ENCODE measurements at regions not wholly inside any gene's neighbourhood (a gene's known extent, or its start where the extent isn't known, plus 50 kb on each side); places are given as distances from the start of the nearest gene placed in this dataset.

DNA sequence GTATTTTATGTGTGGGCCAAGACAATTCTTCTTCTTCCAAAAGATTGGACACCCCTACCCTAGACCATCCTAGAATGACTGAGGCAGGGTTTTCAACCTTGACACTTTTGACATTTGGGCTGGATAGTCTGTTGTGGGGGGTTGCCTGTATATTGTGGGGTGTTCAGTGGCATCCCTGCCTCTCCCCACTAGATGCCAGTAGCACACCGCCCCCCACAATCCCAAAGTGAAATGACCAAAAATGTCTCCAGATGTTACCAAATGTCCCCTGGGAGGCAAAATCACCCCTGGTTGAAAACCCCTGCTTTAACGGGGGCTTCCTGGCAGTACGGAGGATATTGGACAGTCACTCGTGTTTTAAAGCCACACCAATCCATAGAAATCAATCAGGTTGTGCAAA, 219.6 kb downstream of the PHETA1 start:
- TF ChIP-seq YY1 (IDR thresholded peaks at IDR 0.05; ENCODE audit: low read depth) (no peak), RAD21 (IDR thresholded peaks at IDR 0.05; ENCODE audit: low read depth) (peak; percentile 31; the same call in 1 of the 2 replicates)

DNA sequence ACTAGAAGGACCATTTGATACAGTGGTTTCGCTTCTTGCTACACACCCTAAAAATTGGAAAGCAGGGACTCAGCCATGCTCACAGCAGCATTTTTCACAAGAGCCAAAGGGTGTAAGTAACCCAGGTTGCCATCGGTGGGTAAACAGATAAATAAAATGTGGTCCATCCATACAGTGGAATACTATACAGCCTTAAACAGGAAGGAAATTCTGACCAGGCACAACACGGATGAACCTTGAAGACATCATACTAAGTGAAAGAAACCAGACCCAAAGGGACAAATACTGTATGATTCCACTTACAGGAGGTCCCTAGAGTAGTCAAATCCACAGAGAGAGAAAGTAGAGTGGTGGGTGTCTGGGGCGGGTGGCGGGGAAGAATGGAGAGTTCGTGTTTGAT, 220.9 kb downstream of the PHETA1 start:
- TF ChIP-seq EGR1 (IDR thresholded peaks at IDR 0.05) = no peak
- TF ChIP-seq CREB1 (IDR thresholded peaks at IDR 0.05; ENCODE audit: low read depth) = no peak
- TF ChIP-seq, protein P1, sequence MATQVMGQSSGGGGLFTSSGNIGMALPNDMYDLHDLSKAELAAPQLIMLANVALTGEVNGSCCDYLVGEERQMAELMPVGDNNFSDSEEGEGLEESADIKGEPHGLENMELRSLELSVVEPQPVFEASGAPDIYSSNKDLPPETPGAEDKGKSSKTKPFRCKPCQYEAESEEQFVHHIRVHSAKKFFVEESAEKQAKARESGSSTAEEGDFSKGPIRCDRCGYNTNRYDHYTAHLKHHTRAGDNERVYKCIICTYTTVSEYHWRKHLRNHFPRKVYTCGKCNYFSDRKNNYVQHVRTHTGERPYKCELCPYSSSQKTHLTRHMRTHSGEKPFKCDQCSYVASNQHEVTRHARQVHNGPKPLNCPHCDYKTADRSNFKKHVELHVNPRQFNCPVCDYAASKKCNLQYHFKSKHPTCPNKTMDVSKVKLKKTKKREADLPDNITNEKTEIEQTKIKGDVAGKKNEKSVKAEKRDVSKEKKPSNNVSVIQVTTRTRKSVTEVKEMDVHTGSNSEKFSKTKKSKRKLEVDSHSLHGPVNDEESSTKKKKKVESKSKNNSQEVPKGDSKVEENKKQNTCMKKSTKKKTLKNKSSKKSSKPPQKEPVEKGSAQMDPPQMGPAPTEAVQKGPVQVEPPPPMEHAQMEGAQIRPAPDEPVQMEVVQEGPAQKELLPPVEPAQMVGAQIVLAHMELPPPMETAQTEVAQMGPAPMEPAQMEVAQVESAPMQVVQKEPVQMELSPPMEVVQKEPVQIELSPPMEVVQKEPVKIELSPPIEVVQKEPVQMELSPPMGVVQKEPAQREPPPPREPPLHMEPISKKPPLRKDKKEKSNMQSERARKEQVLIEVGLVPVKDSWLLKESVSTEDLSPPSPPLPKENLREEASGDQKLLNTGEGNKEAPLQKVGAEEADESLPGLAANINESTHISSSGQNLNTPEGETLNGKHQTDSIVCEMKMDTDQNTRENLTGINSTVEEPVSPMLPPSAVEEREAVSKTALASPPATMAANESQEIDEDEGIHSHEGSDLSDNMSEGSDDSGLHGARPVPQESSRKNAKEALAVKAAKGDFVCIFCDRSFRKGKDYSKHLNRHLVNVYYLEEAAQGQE (IDR thresholded peaks at IDR 0.05; ENCODE audit: low read depth) = no peak
- no peak for TF ChIP-seq ZBTB7A (IDR thresholded peaks at IDR 0.05; ENCODE audit: low read depth)
- no peak for TF ChIP-seq TEAD4 (IDR thresholded peaks at IDR 0.05)
- TF ChIP-seq NFIC (IDR thresholded peaks at IDR 0.05) = no peak
- TF ChIP-seq FOXM1 (IDR thresholded peaks at IDR 0.05; ENCODE audit: borderline replicate concordance, low read depth) = no peak
- TF ChIP-seq, protein P2, sequence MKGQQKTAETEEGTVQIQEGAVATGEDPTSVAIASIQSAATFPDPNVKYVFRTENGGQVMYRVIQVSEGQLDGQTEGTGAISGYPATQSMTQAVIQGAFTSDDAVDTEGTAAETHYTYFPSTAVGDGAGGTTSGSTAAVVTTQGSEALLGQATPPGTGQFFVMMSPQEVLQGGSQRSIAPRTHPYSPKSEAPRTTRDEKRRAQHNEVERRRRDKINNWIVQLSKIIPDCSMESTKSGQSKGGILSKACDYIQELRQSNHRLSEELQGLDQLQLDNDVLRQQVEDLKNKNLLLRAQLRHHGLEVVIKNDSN (IDR thresholded peaks at IDR 0.05) = no peak
- no peak for TF ChIP-seq CEBPB (IDR thresholded peaks at IDR 0.05)
- TF ChIP-seq TCF12 (IDR thresholded peaks at IDR 0.05; ENCODE audit: low read depth) = no peak
- TF ChIP-seq YY1 (IDR thresholded peaks at IDR 0.05; ENCODE audit: low read depth) = no peak
- no peak for TF ChIP-seq EP300 (IDR thresholded peaks at IDR 0.05; ENCODE audit: borderline replicate concordance)
- TF ChIP-seq TAF1 (IDR thresholded peaks at IDR 0.05; ENCODE audit: low read depth) = no peak
- TF ChIP-seq RAD21 (IDR thresholded peaks at IDR 0.05; ENCODE audit: low read depth) = no peak
- TF ChIP-seq, protein P3, sequence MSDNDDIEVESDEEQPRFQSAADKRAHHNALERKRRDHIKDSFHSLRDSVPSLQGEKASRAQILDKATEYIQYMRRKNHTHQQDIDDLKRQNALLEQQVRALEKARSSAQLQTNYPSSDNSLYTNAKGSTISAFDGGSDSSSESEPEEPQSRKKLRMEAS (IDR thresholded peaks at IDR 0.05) = no peak

DNA sequence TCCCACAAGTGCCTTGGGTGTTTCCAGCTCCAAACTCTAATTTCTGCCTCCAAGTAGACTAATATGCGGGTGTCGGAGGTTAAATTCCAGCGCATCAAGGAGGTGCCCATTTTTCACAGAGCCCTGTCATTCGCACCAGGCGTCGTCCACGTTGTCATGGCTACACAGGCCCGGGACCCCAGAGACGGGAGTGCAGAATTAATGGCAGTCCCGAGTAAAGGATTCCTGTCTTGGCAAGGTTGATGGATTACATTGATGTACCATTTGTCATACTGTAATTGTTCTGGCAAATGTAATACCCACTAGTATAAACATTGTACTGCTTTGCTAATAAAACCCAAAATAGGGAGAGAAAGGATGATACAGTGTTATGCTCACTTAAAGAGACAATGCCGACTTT, 222.9 kb upstream of the MYL2 start:
- TF ChIP-seq EP300 (IDR thresholded peaks at IDR 0.05; ENCODE audit: borderline replicate concordance) (no peak), CREB1 (IDR thresholded peaks at IDR 0.05; ENCODE audit: low read depth) (no peak), EGR1 (IDR thresholded peaks at IDR 0.05) (no peak), YY1 (IDR thresholded peaks at IDR 0.05; ENCODE audit: low read depth) (no peak), TEAD4 (IDR thresholded peaks at IDR 0.05) (no peak), RAD21 (IDR thresholded peaks at IDR 0.05; ENCODE audit: low read depth) (no peak), CEBPB (IDR thresholded peaks at IDR 0.05) (no peak), TCF12 (IDR thresholded peaks at IDR 0.05; ENCODE audit: low read depth) (no peak), FOXM1 (IDR thresholded peaks at IDR 0.05; ENCODE audit: borderline replicate concordance, low read depth) (no peak), TAF1 (IDR thresholded peaks at IDR 0.05; ENCODE audit: low read depth) (no peak), ZBTB7A (IDR thresholded peaks at IDR 0.05; ENCODE audit: low read depth) (no peak), NFIC (IDR thresholded peaks at IDR 0.05) (no peak)
- TF ChIP-seq, protein P2 (IDR thresholded peaks at IDR 0.05) = no peak
- TF ChIP-seq, protein P3 (IDR thresholded peaks at IDR 0.05) = no peak
- TF ChIP-seq, protein P1 (IDR thresholded peaks at IDR 0.05; ENCODE audit: low read depth) = no peak

DNA sequence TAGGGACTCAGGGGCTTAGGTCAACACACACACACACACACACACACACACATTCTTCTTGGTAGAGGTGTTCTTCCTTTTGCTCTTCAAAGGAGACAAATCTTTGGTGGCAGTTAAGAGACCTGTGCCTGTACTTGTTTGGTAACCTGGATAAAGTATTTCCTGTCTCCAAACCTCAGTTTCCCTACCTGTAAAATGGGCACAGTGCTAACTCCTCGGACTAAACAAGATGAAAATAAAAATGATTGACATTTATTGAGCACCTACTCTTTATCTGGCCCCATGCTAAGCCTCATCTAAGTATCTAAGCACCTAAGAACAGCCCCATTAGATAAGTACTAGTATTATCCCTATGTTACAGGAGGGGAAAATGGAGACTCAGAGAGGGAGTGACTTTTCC, 220.8 kb upstream of the MYL2 start:
- no peak for TF ChIP-seq TCF12 (IDR thresholded peaks at IDR 0.05; ENCODE audit: low read depth)
- TF ChIP-seq CREB1 (IDR thresholded peaks at IDR 0.05; ENCODE audit: low read depth) = no peak
- no peak for TF ChIP-seq ZBTB7A (IDR thresholded peaks at IDR 0.05; ENCODE audit: low read depth)
- no peak for TF ChIP-seq EP300 (IDR thresholded peaks at IDR 0.05; ENCODE audit: borderline replicate concordance)
- TF ChIP-seq EGR1 (IDR thresholded peaks at IDR 0.05) = no peak
- no peak for TF ChIP-seq RAD21 (IDR thresholded peaks at IDR 0.05; ENCODE audit: low read depth)
- TF ChIP-seq, protein P1 (IDR thresholded peaks at IDR 0.05; ENCODE audit: low read depth) = no peak
- no peak for TF ChIP-seq NFIC (IDR thresholded peaks at IDR 0.05)
- TF ChIP-seq, protein P2 (IDR thresholded peaks at IDR 0.05) = no peak
- TF ChIP-seq FOXM1 (IDR thresholded peaks at IDR 0.05; ENCODE audit: borderline replicate concordance, low read depth) = no peak
- TF ChIP-seq YY1 (IDR thresholded peaks at IDR 0.05; ENCODE audit: low read depth) = no peak
- TF ChIP-seq, protein P3 (IDR thresholded peaks at IDR 0.05) = no peak
- no peak for TF ChIP-seq TEAD4 (IDR thresholded peaks at IDR 0.05)
- TF ChIP-seq TAF1 (IDR thresholded peaks at IDR 0.05; ENCODE audit: low read depth) = no peak
- TF ChIP-seq CEBPB (IDR thresholded peaks at IDR 0.05) = no peak

Measured in Ishikawa (cell line).